RWPE1 (cell line): ENCODE measurements at regions not wholly inside any gene's neighbourhood (a gene's known extent, or its start where the extent isn't known, plus 50 kb on each side); places are given as distances from the start of the nearest gene placed in this dataset.

Source experiments
- CTCF ChIA-PET: fragments of 350-600 bp; sonication (Branson Sonifier 250); formaldehyde crosslinking; extraction: SDS; loops from one replicate; lab custom pipeline; 2021; lab: Yijun Ruan, JAX
- POLR2A ChIA-PET: fragments of 400-600 bp; formaldehyde crosslinking; extraction: SDS; loops from one replicate; lab custom pipeline; 2020; ENCODE audit warnings: antibody characterized with exemption; ENCODE audit not compliant: low non-redundant PET; lab: Yijun Ruan, JAX
- DNase-seq: peaks from one replicate; pipeline ENCODE4 v3.0.0; 2012; ENCODE audit warnings: low spot score
- H3K27ac ChIP-seq: fragments of 450-650 bp; 2 replicates; pipeline ENCODE4 v1.5.1; 2017
- CTCF ChIP-seq: fragments of 450-650 bp; conservative IDR thresholded peaks from 2 replicates; pipeline ENCODE4 v1.5.1; 2017; ENCODE audit warnings: low read depth, mild to moderate bottlenecking

DNA sequence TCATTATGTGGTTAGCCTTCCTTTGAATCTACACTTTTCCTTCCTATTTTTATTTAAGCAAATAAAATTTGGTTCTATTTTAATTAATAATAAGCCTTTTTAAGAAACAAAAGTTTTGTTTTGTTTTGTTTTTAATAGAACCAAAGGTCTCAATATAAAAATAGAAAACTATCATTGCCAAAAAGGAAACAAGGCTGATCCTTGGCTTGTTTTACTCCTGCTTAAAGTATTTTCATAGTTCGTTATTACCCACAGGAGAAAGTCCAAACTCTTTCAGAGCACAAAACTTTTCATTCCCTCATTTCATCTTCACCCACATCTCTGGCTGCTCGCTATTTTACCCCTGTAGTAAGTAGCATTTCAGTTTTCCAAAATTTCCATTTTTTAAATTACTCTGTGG lies 374.8 kb downstream of the SEMA3D start:
- ChIA-PET POLR2A (no interaction called here), CTCF (no interaction called here)
- no peak for DNase-seq
- no peak overlapping the region for H3K27ac ChIP-seq
- TF ChIP-seq CTCF: no peak

- no peak overlapping the region for H3K27ac ChIP-seq
- ChIA-PET POLR2A (no interaction called here), CTCF (no interaction called here)
- DNase-seq: no peak
- no peak for TF ChIP-seq CTCF
Observed at GRCh38 chr7:84811362-84811761, 375.5 kb downstream of the SEMA3D start.

DNA sequence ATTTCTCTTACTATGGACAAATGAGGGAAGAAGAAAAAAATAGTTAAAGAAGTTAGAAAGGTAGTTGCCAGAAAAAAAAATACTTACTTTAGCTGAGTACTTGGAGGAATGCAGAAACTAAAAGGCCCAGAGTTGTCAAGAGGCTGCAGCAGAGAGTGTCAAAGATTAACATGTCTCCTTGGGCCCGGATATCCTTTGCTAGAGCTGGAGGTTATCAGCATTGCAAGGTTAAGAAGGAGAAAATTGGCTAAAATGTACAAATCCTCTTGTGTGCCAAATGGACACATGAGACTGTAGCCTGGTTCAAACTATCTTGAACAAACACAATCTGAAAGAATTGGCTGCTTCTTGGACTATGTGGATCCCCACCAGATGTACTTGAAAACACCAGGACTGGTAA lies 377.0 kb downstream of the SEMA3D start:
- POLR2A ChIA-PET: no interaction called here
- no peak for TF ChIP-seq CTCF
- DNase-seq: no peak
- H3K27ac ChIP-seq: no peak overlapping the region
- CTCF ChIA-PET: no interaction called here

DNA sequence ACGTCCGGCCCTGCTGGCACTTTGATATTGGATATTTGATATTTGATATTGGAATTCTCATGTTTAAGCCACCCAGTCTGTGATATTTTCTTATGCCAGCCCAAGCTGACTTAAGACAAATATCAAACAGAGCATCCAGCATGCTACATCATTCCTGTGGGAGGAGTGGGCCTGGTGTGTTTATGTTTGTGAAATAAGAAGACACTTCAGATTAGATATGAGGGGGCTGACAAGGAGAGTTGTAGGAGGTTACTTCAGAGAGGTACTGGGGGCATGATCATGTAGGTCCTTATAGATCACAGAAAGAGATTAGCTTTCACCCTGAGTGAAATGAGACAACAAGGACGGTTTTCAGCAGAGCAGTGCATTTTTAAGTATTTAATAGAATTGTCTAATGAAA lies 382.9 kb downstream of the SEMA3D start:
- no peak for TF ChIP-seq CTCF
- no peak for DNase-seq
- H3K27ac ChIP-seq: no peak overlapping the region
- ChIA-PET POLR2A (no interaction called here), CTCF (interaction anchor here (0.7 kb wide), 1 partner anchor 27 kb away, joined by 3 read pairs; no protein-coding TSS in a partner anchor)

DNA sequence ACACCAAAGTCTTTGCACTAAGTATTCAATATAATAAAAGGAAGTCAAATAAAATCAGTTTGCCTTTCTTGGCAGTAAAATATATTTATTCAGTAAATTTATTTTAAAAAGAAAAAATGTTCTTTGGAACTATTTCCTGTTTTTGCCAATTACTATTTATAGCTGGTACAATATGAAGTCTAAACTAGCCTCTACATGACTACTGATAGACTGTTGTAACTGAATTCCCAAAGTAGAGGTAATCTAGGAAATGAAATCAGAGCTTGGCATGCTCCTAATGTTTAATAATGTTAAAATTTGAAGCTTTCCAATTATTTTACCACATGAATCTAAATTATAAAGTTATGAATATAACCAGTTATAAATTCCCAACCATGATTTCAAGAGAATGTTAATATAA lies 385.5 kb downstream of the SEMA3D start:
- DNase-seq: no peak
- H3K27ac ChIP-seq: no peak overlapping the region
- POLR2A ChIA-PET: no interaction called here
- no peak for TF ChIP-seq CTCF
- CTCF ChIA-PET: no interaction called here

DNA sequence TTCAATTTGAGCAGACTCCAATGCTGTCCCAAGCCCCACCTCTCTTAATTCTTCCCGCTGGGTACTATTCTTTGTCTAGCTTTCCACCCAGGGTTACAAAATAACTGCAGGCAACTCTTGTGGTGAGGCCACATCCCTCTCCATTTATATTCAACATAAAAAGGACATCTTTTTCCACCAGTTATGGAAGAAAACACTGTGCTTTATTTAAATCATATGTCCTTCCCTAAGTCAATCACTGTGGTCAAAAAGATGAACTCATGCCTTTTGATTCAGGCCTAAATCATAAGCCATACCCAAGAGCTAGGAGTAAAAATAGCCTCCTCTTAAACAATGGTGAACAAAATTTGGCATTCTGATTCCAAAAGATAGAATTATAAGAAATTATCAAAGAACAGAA lies 386.0 kb downstream of the SEMA3D start:
- no peak for DNase-seq
- ChIA-PET CTCF (no interaction called here), POLR2A (no interaction called here)
- H3K27ac ChIP-seq: no peak overlapping the region
- no peak for TF ChIP-seq CTCF

DNA sequence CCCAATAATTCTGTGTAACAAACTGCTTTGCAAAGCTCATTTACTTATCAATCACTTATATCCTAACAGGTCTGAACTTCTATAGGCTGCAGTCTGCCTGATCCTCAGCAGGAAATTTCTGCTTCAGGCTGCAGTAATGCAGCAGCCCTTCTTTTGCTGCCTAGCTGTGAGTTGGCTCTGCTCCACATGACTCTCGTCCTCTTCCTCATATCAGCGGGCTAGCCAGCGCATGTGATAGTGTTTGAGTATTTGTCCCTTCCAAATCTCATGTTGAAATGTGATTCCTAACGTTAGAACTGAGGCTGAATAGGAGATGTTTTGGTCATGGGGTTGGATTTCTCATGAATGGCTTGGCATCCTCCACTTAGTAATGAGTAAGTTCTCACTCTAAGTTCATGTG lies 387.8 kb downstream of the SEMA3D start:
- DNase-seq: no peak
- ChIA-PET POLR2A (no interaction called here), CTCF (no interaction called here)
- no peak overlapping the region for H3K27ac ChIP-seq
- no peak for TF ChIP-seq CTCF
